OCI-LY7 (cell line): ENCODE measurements at regions not wholly inside any gene's neighbourhood (a gene's known extent, or its start where the extent isn't known, plus 50 kb on each side); places are given as distances from the start of the nearest gene placed in this dataset.

Experiments used
- BruUV-seq: library from RNA; stranded (reverse); fragments of 400-500 nt; replicated peaks from 2 replicates; lab custom pipeline; 2021; lab: Mats Ljungman, UMichigan
- CTCF ChIA-PET: fragments of 300-600 bp; sonication (Branson Sonifier 250); formaldehyde crosslinking; loops from one replicate; lab custom pipeline; 2022; ENCODE audit warnings: antibody characterized with exemption; ENCODE audit not compliant: unreplicated experiment; lab: Charles Lee
- POLR2A ChIA-PET: fragments of 300-600 bp; sonication (Branson Sonifier 250); formaldehyde crosslinking; loops from one replicate; lab custom pipeline; 2022; ENCODE audit warnings: antibody characterized with exemption; lab: Charles Lee
- DNase-seq: peaks from one replicate; pipeline ENCODE4 v3.0.0-alpha.2; 2015; ENCODE audit warnings: low spot score
- H2AFZ ChIP-seq: fragments of 200-600 bp; sonication (generic), shearing (Covaris generic); 2 replicates; pipeline ENCODE4 v1.6.1; 2014; ENCODE audit warnings: mild to moderate bottlenecking, antibody characterized with exemption, low read length, moderate library complexity
- H3K27ac ChIP-seq: fragments of 200-600 bp; sonication (generic); 2 replicates; pipeline ENCODE4 v1.5.1; 2014; ENCODE audit warnings: mixed run types, low read depth, mild to moderate bottlenecking, moderate library complexity, low read length, inconsistent platforms; ENCODE audit not compliant: poor library complexity, severe bottlenecking
- H3K36me3 ChIP-seq: fragments of 200-600 bp; sonication (generic); 2 replicates; pipeline ENCODE4 v1.6.1; 2014; ENCODE audit warnings: mild to moderate bottlenecking, antibody characterized with exemption, low read length, moderate library complexity, mixed read lengths; ENCODE audit not compliant: insufficient read depth
- H3K4me1 ChIP-seq: fragments of 200-600 bp; sonication (generic); 2 replicates; pipeline ENCODE4 v1.5.1; 2014; ENCODE audit warnings: mild to moderate bottlenecking, low read length; ENCODE audit not compliant: insufficient read depth, poor library complexity, severe bottlenecking
- H3K4me2 ChIP-seq: fragments of 200-600 bp; sonication (generic); 2 replicates; pipeline ENCODE4 v1.6.1; 2014; ENCODE audit warnings: mild to moderate bottlenecking, low read length
- H3K4me3 ChIP-seq: fragments of 200-600 bp; sonication (generic); 2 replicates; pipeline ENCODE4 v1.5.1; 2014; ENCODE audit warnings: mild to moderate bottlenecking, low read depth, low read length; ENCODE audit not compliant: poor library complexity, severe bottlenecking
- H3K79me2 ChIP-seq: fragments of 200-600 bp; sonication (generic); 2 replicates; pipeline ENCODE4 v1.6.1; 2016; ENCODE audit warnings: low read depth, mild to moderate bottlenecking, low read length, moderate library complexity, mixed read lengths; ENCODE audit not compliant: insufficient read depth
- H3K9me2 ChIP-seq: fragments of 200-600 bp; sonication (generic); 2 replicates; pipeline ENCODE4 v1.6.1; 2016; ENCODE audit warnings: mild to moderate bottlenecking, low read length, mixed read lengths; ENCODE audit not compliant: insufficient read depth
- H3K9me3 ChIP-seq: fragments of 200-600 bp; sonication (generic); 2 replicates; pipeline ENCODE4 v1.6.1; 2014; ENCODE audit warnings: mild to moderate bottlenecking, mixed run types, low read length, mixed read lengths
- H4K20me1 ChIP-seq: fragments of 200-600 bp; sonication (generic); 2 replicates; pipeline ENCODE4 v1.6.1; 2014; ENCODE audit warnings: mild to moderate bottlenecking, antibody characterized with exemption, low read length, moderate library complexity, mixed read lengths; ENCODE audit not compliant: insufficient read depth
- EZH2phosphoT487 ChIP-seq: fragments of 200-600 bp; sonication (generic); IDR thresholded peaks from 2 replicates; pipeline ENCODE4 v1.6.1; 2018; ENCODE audit warnings: low read depth, borderline replicate concordance, mild to moderate bottlenecking, mixed run types, antibody characterized with exemption, low read length, moderate library complexity, mixed read lengths
- intact Hi-C: fragments of 100-400 bp; cut with micrococcal nuclease; formaldehyde crosslinking; loops from one replicate; pipeline ENCODE4 v1.10.0; 2022; ENCODE audit not compliant: unreplicated experiment
- TF ChIP-seq, protein P1 (sequence below): fragments of 200-600 bp; sonication (generic); conservative IDR thresholded peaks from 2 replicates; pipeline ENCODE4 v1.5.1; 2014; ENCODE audit warnings: mild to moderate bottlenecking, antibody characterized with exemption, low read length, moderate library complexity, mixed read lengths

DNA sequence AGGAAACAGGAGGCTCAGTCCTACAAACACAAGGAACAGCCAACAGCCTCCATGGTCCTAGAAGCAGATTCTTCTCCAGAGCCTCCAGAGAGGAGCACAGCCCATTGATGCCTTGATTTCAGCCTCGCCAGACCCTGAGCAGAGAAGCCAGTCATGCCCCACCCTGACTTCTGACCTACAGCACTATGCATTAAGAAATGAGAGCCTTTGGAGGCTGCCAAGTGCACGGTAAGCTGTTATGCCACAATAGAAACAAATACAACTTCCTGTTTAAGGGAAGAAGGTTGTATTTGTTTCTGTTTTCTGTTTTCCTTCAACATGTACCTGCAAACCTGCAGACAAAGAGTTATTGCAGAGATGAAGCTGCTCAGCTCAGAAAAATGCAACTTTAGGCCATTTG, 181.3 kb upstream of the AGAP1 start:
- BruUV-seq, result no TSS peak
- ChIA-PET CTCF (no interaction called here), POLR2A (no interaction called here)
- no peak overlapping the region for H3K4me2 ChIP-seq
- H2AFZ ChIP-seq, result no peak overlapping the region
- intact Hi-C loops, result no loop called here
- H3K27ac ChIP-seq, result no peak overlapping the region
- H3K4me1 ChIP-seq, result no peaks in the 10 kb centered on the region
- H3K9me3 ChIP-seq, result no peaks in the 10 kb centered on the region
- TF ChIP-seq, protein P1, sequence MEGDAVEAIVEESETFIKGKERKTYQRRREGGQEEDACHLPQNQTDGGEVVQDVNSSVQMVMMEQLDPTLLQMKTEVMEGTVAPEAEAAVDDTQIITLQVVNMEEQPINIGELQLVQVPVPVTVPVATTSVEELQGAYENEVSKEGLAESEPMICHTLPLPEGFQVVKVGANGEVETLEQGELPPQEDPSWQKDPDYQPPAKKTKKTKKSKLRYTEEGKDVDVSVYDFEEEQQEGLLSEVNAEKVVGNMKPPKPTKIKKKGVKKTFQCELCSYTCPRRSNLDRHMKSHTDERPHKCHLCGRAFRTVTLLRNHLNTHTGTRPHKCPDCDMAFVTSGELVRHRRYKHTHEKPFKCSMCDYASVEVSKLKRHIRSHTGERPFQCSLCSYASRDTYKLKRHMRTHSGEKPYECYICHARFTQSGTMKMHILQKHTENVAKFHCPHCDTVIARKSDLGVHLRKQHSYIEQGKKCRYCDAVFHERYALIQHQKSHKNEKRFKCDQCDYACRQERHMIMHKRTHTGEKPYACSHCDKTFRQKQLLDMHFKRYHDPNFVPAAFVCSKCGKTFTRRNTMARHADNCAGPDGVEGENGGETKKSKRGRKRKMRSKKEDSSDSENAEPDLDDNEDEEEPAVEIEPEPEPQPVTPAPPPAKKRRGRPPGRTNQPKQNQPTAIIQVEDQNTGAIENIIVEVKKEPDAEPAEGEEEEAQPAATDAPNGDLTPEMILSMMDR, result no peak
- TF ChIP-seq EZH2phosphoT487, result no peak
- H3K4me3 ChIP-seq, result no peak overlapping the region
- H4K20me1 ChIP-seq, result no peaks in the 10 kb centered on the region
- H3K79me2 ChIP-seq, result no peaks in the 10 kb centered on the region
- DNase-seq, result no peak
- H3K36me3 ChIP-seq, result no peaks in the 10 kb centered on the region
- H3K9me2 ChIP-seq, result no peaks in the 10 kb centered on the region

DNA sequence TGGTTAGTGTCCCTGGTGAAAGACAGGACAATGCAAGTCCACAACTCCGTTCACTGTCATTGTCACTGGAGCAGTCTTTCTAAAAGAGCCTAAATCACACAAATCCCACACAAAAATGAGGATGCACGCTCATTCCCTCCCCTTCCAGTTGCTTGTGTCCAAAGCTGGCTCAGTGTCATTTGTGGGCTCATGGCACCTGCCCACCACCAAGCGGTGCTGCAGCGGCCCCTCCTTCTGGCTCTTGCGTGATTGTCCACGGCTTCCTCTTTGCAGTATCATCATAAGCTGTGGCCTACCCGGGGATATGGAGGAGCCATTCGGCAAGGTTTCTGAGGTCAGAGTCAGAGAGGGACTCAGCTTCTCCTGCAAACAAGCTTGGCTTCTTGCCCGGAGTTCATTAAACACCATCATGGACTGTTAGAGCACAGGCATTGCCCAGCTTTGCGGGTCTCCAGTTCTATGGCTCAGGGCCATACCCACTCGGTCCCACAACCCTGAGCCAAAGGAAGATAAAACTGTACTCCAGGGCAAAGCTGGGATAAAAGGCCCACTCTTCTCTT, 179.4 kb upstream of the AGAP1 start:
- no peak overlapping the region for H2AFZ ChIP-seq
- TF ChIP-seq, protein P1, result no peak
- no peak for TF ChIP-seq EZH2phosphoT487
- no peaks in the 10 kb centered on the region for H3K4me1 ChIP-seq
- H3K9me2 ChIP-seq, result no peaks in the 10 kb centered on the region
- no peaks in the 10 kb centered on the region for H3K9me3 ChIP-seq
- no peak for DNase-seq
- no peaks in the 10 kb centered on the region for H4K20me1 ChIP-seq
- no TSS peak for BruUV-seq
- CTCF ChIA-PET, result no interaction called here
- intact Hi-C loops, result no loop called here
- no peaks in the 10 kb centered on the region for H3K36me3 ChIP-seq
- no peak overlapping the region for H3K4me2 ChIP-seq
- H3K27ac ChIP-seq, result no peak overlapping the region
- H3K79me2 ChIP-seq, result no peaks in the 10 kb centered on the region
- no peak overlapping the region for H3K4me3 ChIP-seq
- POLR2A ChIA-PET, result no interaction called here

DNA sequence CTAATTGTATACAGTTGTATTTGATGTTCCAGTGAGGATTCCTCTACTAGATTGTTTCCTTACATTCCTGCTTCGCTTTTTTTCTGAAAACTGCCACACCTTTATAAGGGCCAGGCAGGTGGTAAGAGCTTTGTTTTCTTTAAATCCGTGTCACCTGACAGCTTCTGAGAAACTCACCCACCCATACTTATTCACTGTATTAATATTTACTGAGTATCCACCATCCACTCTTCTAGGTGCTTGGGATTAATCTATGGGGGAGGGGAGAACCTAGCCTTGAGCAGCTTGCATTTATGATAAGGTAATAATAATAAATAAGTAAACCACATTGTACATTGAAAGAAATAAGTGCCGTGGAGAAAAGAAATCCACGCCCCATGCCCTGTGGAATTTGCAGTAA, 174.7 kb upstream of the AGAP1 start:
- no peak for TF ChIP-seq EZH2phosphoT487
- TF ChIP-seq, protein P1, result no peak
- intact Hi-C loops, result no loop called here
- BruUV-seq, result no TSS peak
- Histone ChIP-seq H3K27ac (no peak overlapping the region), H2AFZ (no peak overlapping the region), H4K20me1 (no peaks in the 10 kb centered on the region), H3K36me3 (no peaks in the 10 kb centered on the region), H3K4me1 (no peaks in the 10 kb centered on the region), H3K9me3 (no peaks in the 10 kb centered on the region), H3K9me2 (no peaks in the 10 kb centered on the region), H3K4me3 (no peak overlapping the region), H3K79me2 (no peaks in the 10 kb centered on the region), H3K4me2 (no peak overlapping the region)
- POLR2A ChIA-PET, result interaction anchor here (1.1 kb wide), 1 partner anchor 64 kb away, joined by 3 read pairs; no protein-coding TSS in a partner anchor
- no peak for DNase-seq
- CTCF ChIA-PET, result no interaction called here
